22Rv1 (cell line): ENCODE measurements at regions not wholly inside any gene's neighbourhood (a gene's known extent, or its start where the extent isn't known, plus 50 kb on each side); places are given as distances from the start of the nearest gene placed in this dataset.

Source experiments
- H3K27ac ChIP-seq: fragments of 450-650 bp; 2 replicates; pipeline ENCODE4 v1.5.1; 2017
- ZFX ChIP-seq: fragments of 450-650 bp; IDR thresholded peaks from 2 replicates; pipeline ENCODE4 v1.6.1; 2017; ENCODE audit warnings: antibody characterized with exemption, borderline replicate concordance
- TF ChIP-seq, protein P1 (sequence below): fragments of 450-650 bp; IDR thresholded peaks from 2 replicates; pipeline ENCODE4 v1.5.1; 2017; ENCODE audit warnings: mild to moderate bottlenecking

DNA sequence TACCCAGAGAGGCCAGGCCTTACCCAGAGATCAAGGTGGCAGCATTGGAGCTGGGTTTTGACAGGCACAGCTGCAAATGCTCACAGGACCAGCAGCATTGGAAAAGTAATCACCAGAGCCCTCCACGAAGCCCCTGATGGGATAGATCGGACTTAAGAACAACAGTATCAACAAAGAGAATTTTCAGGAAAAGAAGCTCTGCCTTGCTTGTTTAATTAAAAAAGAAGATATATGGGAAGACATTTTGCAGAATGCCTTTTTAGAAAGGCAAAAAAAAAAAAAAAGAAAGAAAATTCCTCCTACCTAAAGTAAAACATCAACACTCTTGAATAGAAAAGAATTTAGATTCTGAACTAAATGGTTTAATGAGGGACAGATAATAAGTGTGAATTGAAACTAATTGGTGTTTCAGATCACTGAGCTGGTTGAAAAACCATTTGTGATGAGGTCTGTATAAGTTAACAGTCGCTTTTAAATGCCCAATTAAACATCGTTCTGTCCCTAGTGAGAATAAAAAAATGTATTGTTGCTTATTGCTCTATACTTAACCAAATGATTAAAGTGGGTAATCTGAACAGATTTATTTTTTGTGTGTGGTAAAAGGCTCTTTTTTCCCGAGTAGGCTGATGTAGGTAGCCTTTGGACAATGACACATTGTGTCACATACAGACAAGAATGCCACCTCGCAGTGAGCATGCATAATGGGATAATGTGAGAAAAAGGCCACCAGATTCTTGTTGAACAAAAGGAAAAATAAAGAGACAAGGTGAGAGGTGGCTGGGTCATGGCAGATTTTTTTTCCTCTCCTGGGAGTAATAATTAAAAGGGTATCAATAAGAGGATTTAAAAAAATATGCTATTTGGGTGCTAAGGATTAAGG is 93.0 kb upstream of the ARGLU1 start:
- TF ChIP-seq, protein P1, sequence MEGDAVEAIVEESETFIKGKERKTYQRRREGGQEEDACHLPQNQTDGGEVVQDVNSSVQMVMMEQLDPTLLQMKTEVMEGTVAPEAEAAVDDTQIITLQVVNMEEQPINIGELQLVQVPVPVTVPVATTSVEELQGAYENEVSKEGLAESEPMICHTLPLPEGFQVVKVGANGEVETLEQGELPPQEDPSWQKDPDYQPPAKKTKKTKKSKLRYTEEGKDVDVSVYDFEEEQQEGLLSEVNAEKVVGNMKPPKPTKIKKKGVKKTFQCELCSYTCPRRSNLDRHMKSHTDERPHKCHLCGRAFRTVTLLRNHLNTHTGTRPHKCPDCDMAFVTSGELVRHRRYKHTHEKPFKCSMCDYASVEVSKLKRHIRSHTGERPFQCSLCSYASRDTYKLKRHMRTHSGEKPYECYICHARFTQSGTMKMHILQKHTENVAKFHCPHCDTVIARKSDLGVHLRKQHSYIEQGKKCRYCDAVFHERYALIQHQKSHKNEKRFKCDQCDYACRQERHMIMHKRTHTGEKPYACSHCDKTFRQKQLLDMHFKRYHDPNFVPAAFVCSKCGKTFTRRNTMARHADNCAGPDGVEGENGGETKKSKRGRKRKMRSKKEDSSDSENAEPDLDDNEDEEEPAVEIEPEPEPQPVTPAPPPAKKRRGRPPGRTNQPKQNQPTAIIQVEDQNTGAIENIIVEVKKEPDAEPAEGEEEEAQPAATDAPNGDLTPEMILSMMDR: no peak
- TF ChIP-seq ZFX: no peak
- no peak overlapping the region for H3K27ac ChIP-seq

DNA sequence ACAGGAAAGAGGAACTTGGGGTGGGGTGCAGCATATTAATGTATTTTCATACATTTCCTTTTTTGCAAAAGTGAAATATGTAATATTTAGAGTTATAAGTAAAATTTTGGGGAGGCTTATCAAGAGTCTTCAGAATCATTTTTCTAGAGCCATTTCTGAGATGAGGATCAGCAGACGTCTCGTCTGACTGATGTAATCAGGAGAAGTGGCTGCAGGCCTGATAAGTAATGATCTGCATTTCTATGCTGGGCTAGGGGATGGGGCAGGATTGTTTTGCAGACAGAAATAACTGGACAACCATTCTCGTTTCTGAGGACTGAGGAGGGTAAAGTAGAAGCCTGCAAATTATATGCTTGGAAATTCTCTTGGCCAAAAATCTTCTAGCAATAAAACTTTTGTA is 89.2 kb upstream of the ARGLU1 start:
- H3K27ac ChIP-seq: no peak overlapping the region
- TF ChIP-seq, protein P1: no peak
- TF ChIP-seq ZFX: no peak

DNA sequence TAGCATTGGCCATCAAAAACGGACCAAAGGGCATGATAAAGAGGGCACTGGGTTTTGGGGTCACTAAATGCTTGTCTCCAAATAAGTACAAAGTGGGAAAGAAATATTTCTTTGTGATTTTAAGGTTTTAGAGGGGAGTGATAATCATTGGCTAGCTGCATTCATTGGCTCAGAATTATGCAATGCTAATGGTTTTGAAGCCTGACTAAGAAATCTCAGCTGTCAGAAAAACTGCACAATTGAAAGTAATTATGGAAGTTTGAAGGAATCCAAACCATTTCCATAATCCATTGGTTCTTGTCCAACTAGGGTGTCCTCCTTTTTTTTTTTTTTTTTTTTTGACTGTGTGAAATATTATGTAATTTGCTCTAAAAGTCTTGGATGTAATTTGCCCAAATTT is 88.2 kb upstream of the ARGLU1 start:
- TF ChIP-seq ZFX: no peak
- TF ChIP-seq, protein P1: no peak
- no peak overlapping the region for H3K27ac ChIP-seq

DNA sequence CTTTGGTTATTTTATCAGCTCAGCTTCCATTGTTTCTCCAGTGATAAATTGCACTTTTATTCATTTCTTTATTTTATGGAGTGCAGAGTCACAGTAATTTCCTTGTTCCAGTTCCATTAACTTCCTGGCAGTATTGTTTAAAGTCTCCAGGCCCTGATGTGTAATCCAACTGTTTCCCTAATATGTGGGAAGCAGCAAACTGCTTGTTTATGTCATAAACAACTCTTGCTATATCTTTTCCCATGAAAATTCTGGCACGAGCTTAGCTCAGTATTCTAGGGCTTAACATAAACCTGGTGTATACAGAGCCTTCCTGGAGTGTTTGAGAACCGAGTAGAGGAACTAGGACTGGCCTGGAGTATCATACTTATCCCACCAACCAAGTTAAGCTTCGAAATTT is 83.5 kb upstream of the ARGLU1 start:
- TF ChIP-seq ZFX: no peak
- TF ChIP-seq, protein P1: no peak
- H3K27ac ChIP-seq: no peak overlapping the region

DNA sequence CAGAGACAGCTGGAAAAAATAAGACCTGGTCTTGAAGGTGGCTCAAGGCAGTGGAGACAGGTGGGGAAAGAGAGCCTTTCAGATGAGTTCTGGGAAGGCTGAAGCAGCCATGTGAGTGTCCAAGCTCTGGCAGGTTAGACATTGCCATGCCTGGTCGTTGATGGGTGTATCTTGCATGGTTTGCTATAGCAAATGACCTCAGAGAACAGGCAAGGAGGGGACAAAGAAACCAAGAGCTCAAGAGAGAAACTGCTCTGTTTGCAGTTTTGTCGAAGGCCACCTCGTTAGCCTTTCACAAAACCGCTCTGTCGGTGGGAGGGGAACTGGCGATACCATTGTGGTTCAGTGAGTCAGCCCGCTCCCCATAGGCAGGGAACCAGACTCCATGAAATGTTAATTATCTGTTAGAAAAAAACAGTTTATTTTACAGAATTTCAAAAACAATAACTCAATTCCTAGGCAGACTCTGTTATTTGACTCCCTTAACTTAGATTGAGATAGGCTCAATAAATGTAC is 82.8 kb upstream of the ARGLU1 start:
- H3K27ac ChIP-seq: no peak overlapping the region
- TF ChIP-seq, protein P1: no peak
- TF ChIP-seq ZFX: no peak

DNA sequence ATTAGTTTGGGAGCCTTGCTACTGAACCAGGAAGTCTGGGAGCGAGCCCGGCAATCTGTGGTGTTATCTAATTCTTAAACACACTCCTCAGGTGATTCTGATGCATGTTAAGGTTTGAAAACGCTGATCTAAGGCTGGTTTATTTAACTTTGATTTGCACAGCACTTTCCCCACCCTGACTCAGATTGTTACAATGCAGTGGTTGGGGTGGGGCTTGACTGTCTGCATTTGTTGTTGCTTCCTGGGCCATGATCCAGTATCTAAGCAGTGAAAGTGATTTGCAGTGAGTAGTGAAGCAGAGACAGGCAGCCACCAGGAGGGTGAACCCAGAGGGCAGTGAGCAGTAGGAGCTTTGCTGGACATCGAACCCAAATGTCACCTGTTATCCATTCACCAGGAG is 81.6 kb upstream of the ARGLU1 start:
- H3K27ac ChIP-seq: no peak overlapping the region
- TF ChIP-seq, protein P1: no peak
- TF ChIP-seq ZFX: no peak

DNA sequence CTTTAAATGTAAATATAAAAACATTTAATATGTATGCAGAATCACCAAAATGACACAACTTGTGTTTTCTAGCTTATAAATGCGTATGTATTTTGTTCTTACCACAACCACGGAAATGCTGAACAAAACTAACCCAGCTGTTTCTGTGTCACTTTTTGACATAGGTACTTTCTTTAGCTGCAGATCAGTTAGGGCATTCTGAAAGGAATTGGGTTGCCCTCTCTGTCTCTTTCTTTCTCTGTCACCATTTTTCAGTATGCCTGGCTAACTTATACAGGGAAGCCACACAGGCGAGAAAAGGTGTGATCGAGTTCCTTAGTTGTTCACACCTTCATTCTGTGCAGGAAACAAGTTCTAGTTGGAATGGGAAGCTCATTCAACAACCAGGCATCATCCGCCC is 72.6 kb upstream of the ARGLU1 start:
- no peak overlapping the region for H3K27ac ChIP-seq
- TF ChIP-seq, protein P1: no peak
- no peak for TF ChIP-seq ZFX
